ENCODE measurements at regions not wholly inside any gene's neighbourhood (a gene's known extent, or its start where the extent isn't known, plus 50 kb on each side); places are given as distances from the start of the nearest gene placed in this dataset.
"Not testable (repeated sequence)": the region's sequence is repeated elsewhere in the genome, so short reads cannot be mapped to it uniquely, and the experiment has no call there.

GRCh38 chr14:97120611-97121031 is 323.4 kb downstream of the VRK1 start:
- Histone ChIP-seq H3K36me3 (no peaks in the 10 kb centered on the region), H3K27me3 (peaks cover 34% of the 10 kb centered on the region), H3K4me1 (no peaks in the 10 kb centered on the region), H3K4me3 (no peak overlapping the region), H3K27ac (no peak overlapping the region), H3K9me3 (no peaks in the 10 kb centered on the region)
- 56 to 67% methylated on average over 1 to 2 of the region's 2 CpGs for WGBS, 2 donors (ENCODE audit: low coverage in 1 of 2)
- TF ChIP-seq POLR2AphosphoS5 (IDR thresholded peaks at IDR 0.05) (no peak), EP300 (IDR thresholded peaks at IDR 0.05) (no peak), CTCF (IDR thresholded peaks at IDR 0.05) (no peak), POLR2A (IDR thresholded peaks at IDR 0.05) (no peak)
- no peak for ATAC-seq

DNA sequence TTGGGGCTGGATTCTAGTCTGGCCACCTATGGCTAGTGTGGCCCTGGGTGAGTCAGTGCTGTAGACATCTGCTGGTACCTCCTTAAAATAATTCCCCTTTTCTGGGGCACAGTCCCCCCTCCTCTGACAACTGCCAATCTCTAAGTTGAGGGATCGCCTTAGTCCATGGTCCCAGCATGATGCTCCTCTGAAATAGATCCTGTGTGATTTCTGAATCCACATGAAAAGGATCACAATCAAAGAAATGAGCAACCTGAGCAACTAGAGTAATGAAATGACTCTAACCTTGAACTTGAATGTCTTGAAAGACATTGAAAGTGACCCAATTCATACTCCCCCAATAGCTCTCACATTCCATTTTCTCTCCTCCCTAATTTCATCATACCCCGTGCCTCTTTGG is 332.5 kb downstream of the VRK1 start:
- no peaks in the 10 kb centered on the region for H3K9me3 ChIP-seq
- no peak overlapping the region for H3K27ac ChIP-seq
- TF ChIP-seq POLR2A (IDR thresholded peaks at IDR 0.05) (no peak), EP300 (IDR thresholded peaks at IDR 0.05) (no peak), POLR2AphosphoS5 (IDR thresholded peaks at IDR 0.05) (no peak), CTCF (IDR thresholded peaks at IDR 0.05) (no peak)
- ATAC-seq = no peak
- no peaks in the 10 kb centered on the region for H3K4me1 ChIP-seq
- WGBS, 2 donors (ENCODE audit: low coverage in 1 of 2) = 89 to 91% methylated on average over 1 to 2 of the region's 2 CpGs
- no peak overlapping the region for H3K4me3 ChIP-seq
- no peaks in the 10 kb centered on the region for H3K36me3 ChIP-seq
- H3K27me3 ChIP-seq = no peaks in the 10 kb centered on the region

- H3K27ac ChIP-seq, H3K36me3 ChIP-seq, H3K4me3 ChIP-seq, H3K9me3 ChIP-seq, ATAC-seq, H3K4me1 ChIP-seq: not testable (repeated sequence)
- WGBS, 2 donors (ENCODE audit: low coverage in 1 of 2) = 94 to 100% methylated on average over 1 of the region's 1 CpG
- H3K27me3 ChIP-seq = peaks cover 11% of the 10 kb centered on the region
These were observed 338.7 kb downstream of the VRK1 start for GRCh38 chr14:97135847-97136246.

GRCh38 chr14:97137705-97138104 is 340.5 kb downstream of the VRK1 start:
- 55 to 56% methylated on average over 6 to 7 of the region's 7 CpGs for WGBS, 2 donors (ENCODE audit: low coverage in 1 of 2)
- Histone ChIP-seq H3K9me3 (no peaks in the 10 kb centered on the region), H3K4me1 (no peaks in the 10 kb centered on the region), H3K27me3 (peaks cover 17% of the 10 kb centered on the region), H3K4me3 (no peak overlapping the region), H3K36me3 (no peaks in the 10 kb centered on the region), H3K27ac (no peak overlapping the region)
- TF ChIP-seq EP300 (IDR thresholded peaks at IDR 0.05) (no peak), POLR2A (IDR thresholded peaks at IDR 0.05) (no peak), POLR2AphosphoS5 (IDR thresholded peaks at IDR 0.05) (no peak), CTCF (IDR thresholded peaks at IDR 0.05) (no peak)
- no peak for ATAC-seq

DNA sequence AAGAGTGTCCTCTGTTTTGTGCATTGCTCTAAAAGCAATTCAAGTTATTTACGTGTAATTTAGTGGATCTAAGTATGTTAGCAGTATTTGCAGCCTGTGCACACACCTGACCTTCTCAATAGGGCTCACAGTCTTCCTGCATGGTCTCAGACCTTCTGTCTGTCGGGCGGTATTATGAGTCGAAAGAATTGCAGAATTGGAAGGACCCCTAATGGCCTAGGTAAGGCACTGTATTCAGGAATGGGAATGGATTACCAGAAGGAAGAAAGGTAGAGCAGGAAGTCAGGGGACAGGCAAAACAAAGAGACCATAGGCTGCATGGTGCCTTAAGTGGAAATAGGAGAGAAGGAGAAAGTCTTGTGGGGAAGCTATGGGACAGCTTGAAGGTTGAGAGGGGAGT is 341.6 kb downstream of the VRK1 start:
- Histone ChIP-seq H3K36me3 (no peaks in the 10 kb centered on the region), H3K4me3 (no peak overlapping the region), H3K9me3 (no peaks in the 10 kb centered on the region), H3K4me1 (no peaks in the 10 kb centered on the region), H3K27ac (no peak overlapping the region), H3K27me3 (peaks cover 17% of the 10 kb centered on the region)
- TF ChIP-seq POLR2AphosphoS5 (IDR thresholded peaks at IDR 0.05) = no peak
- TF ChIP-seq EP300 (IDR thresholded peaks at IDR 0.05) = no peak
- no peak for TF ChIP-seq POLR2A (IDR thresholded peaks at IDR 0.05)
- TF ChIP-seq CTCF (IDR thresholded peaks at IDR 0.05) = no peak
- no peak for ATAC-seq
- WGBS, 2 donors (ENCODE audit: low coverage in 1 of 2) = 65% methylated on average over 2 of the region's 4 CpGs; no CpG with 5 or more reads in 1 of the 2 donors
